GM12873 (cell line): ENCODE measurements at regions not wholly inside any gene's neighbourhood (a gene's known extent, or its start where the extent isn't known, plus 50 kb on each side); places are given as distances from the start of the nearest gene placed in this dataset.
A peak's percentile ranks its signal among the peaks of the same experiment; 100 is the strongest.

ENCODE experiments used
- CTCF ChIP-seq: IDR thresholded peaks from 2 replicates; pipeline ENCODE4 v1.5.1; 2012; ENCODE audit warnings: low read depth, mild to moderate bottlenecking, moderate library complexity, low read length, control low read depth; ENCODE audit not compliant: insufficient read depth; ENCODE audit errors: missing control alignments

- TF ChIP-seq CTCF = no peak
Measured at GRCh38 chr13:85742355-85742754, 56.9 kb downstream of the SLITRK6 start.

GRCh38 chr13:85741017-85741416 lies 58.2 kb downstream of the SLITRK6 start:
- no peak for TF ChIP-seq CTCF

GRCh38 chr13:85738696-85739320 lies 60.4 kb downstream of the SLITRK6 start:
- TF ChIP-seq CTCF = no peak

GRCh38 chr13:85737952-85738351 lies 61.3 kb downstream of the SLITRK6 start:
- TF ChIP-seq CTCF = peak; percentile 13

GRCh38 chr13:85729296-85729695 lies 69.9 kb downstream of the SLITRK6 start:
- TF ChIP-seq CTCF = no peak

- no peak for TF ChIP-seq CTCF
Measured at GRCh38 chr13:85728811-85729210, 70.4 kb downstream of the SLITRK6 start.

- TF ChIP-seq CTCF = no peak
Measured at GRCh38 chr13:85725433-85725832, 73.8 kb downstream of the SLITRK6 start.
